ENCODE measurements at regions not wholly inside any gene's neighbourhood (a gene's known extent, or its start where the extent isn't known, plus 50 kb on each side); places are given as distances from the start of the nearest gene placed in this dataset.

DNA sequence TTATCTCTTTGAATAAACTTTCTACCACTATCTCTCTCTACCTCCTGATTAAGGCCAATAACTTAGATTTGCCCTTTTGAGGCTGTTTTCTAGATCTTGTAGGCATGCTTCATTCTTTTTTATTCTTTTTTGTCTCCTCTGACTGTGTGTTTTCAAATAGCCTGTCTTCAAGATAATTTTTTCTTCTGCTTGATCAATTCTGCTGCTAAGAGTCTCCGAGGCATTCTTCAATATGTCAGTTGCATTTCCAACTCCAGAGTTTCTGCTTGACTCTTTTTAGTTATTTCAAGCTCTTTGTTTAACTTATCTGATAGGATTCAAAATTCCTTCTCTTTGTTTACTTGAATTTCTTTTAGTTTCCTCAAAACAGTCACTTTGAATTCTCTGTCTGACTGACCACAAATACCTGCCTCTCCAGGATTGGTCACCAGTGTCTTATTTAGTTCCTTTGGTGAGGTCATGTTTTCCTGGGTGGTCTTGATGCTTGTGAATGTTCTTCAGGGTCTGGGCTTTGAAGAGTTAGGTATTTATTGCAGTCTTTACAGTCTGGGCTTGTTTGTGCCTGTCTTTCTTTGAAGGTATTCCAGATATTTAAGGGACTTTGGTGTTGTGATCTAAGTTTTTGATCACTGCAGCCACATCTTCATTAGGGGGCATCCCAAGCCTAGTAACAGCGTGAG, 197.3 kb upstream of the STK17B start:
- Histone ChIP-seq H3K4me3 (no peak overlapping the region), H3K36me3 (no peaks in the 10 kb centered on the region), H3K27me3 (no peaks in the 10 kb centered on the region), H3K9me3 (no peaks in the 10 kb centered on the region), H3K27ac (no peak overlapping the region), H3K4me1 (peaks cover 7 to 16% (median 8%) of the 10 kb centered on the region in 4 donors)
- no peak for DNase-seq
- intact Hi-C loops (cut with DNase I; ENCODE audit: low total_unique reads) (no loop called here), in situ Hi-C loops (cut with MboI; ENCODE audit: low pct_ligation_motif_present in 1 of 4, low pct_unique_long_range_greater_than_20kb in 1 of 4, low sequenced_read_pairs in 3 of 4) (no loop called here)
- 85 to 100% methylated on average over 2 of the region's 2 CpGs for WGBS, 2 donors (ENCODE audit: low coverage in 1 of 2)
- TF ChIP-seq EP300 (IDR thresholded peaks at IDR 0.05; ENCODE audit: low read depth) = no peak
- TF ChIP-seq POLR2AphosphoS5 (IDR thresholded peaks at IDR 0.05) = no peak
- TF ChIP-seq, protein P1, sequence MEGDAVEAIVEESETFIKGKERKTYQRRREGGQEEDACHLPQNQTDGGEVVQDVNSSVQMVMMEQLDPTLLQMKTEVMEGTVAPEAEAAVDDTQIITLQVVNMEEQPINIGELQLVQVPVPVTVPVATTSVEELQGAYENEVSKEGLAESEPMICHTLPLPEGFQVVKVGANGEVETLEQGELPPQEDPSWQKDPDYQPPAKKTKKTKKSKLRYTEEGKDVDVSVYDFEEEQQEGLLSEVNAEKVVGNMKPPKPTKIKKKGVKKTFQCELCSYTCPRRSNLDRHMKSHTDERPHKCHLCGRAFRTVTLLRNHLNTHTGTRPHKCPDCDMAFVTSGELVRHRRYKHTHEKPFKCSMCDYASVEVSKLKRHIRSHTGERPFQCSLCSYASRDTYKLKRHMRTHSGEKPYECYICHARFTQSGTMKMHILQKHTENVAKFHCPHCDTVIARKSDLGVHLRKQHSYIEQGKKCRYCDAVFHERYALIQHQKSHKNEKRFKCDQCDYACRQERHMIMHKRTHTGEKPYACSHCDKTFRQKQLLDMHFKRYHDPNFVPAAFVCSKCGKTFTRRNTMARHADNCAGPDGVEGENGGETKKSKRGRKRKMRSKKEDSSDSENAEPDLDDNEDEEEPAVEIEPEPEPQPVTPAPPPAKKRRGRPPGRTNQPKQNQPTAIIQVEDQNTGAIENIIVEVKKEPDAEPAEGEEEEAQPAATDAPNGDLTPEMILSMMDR (IDR thresholded peaks at IDR 0.05) = no peak
- TF ChIP-seq POLR2A (IDR thresholded peaks at IDR 0.05) = no peak

DNA sequence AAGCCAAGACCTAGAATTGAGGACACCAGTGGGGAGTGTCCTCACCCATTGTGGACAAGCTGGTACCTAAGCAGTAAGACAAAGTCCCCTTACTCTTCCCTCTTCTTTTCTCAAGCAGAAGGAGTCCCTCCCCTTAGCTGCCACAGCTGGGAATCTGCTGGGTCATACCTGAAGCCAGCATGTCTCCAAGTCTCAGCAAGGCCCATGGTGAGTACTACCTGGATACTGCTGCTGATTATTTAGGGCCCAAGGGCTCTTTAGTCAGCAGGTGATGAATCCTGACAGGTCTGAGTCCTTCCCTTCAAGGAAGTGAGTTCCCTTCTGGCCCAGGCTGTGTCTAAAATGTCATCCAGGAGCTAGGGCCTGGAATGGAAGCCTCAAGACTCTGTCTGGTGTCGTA, 198.6 kb upstream of the STK17B start:
- Histone ChIP-seq H3K27me3 (no peaks in the 10 kb centered on the region), H3K36me3 (no peaks in the 10 kb centered on the region), H3K27ac (no peak overlapping the region), H3K4me1 (peaks cover 7 to 16% (median 8%) of the 10 kb centered on the region in 4 donors), H3K9me3 (no peaks in the 10 kb centered on the region), H3K4me3 (no peak overlapping the region)
- TF ChIP-seq EP300 (IDR thresholded peaks at IDR 0.05; ENCODE audit: low read depth) (no peak), POLR2A (IDR thresholded peaks at IDR 0.05) (no peak), POLR2AphosphoS5 (IDR thresholded peaks at IDR 0.05) (no peak)
- TF ChIP-seq, protein P1 (IDR thresholded peaks at IDR 0.05) = no peak
- in situ Hi-C loops (cut with MboI; ENCODE audit: low pct_ligation_motif_present in 1 of 4, low pct_unique_long_range_greater_than_20kb in 1 of 4, low sequenced_read_pairs in 3 of 4) (no loop called here), intact Hi-C loops (cut with DNase I; ENCODE audit: low total_unique reads) (no loop called here)
- DNase-seq = no peak
- 85% methylated on average over 1 of the region's 1 CpG; no CpG with 5 or more reads in 1 of the 2 donors for WGBS, 2 donors (ENCODE audit: low coverage in 1 of 2)

DNA sequence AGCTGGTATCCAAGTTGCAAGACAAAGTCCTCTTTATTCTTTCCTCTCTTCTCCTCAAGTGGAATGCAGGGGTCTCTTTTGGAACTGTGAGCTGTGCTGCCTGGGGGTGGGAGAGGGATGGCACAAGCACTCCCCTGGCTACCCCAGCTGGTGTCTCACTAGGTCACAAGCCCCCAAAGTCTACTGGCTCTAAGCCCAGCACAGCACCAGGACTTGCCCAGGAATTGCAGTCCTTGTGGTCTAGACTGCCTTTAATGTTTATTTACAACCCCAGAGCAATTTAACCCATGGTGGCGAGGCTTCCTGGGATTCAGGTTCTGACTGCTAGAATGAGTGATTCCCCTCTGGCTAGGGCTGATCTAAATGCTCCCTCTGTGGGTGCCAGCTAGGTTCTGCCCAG, 199.0 kb upstream of the STK17B start:
- Histone ChIP-seq H3K4me3 (no peak overlapping the region), H3K27ac (no peak overlapping the region), H3K36me3 (no peaks in the 10 kb centered on the region), H3K4me1 (peaks cover 7 to 16% (median 8%) of the 10 kb centered on the region in 4 donors), H3K27me3 (no peaks in the 10 kb centered on the region), H3K9me3 (no peaks in the 10 kb centered on the region)
- intact Hi-C loops (cut with DNase I; ENCODE audit: low total_unique reads) (no loop called here), in situ Hi-C loops (cut with MboI; ENCODE audit: low pct_ligation_motif_present in 1 of 4, low pct_unique_long_range_greater_than_20kb in 1 of 4, low sequenced_read_pairs in 3 of 4) (no loop called here)
- no peak for DNase-seq
- TF ChIP-seq POLR2AphosphoS5 (IDR thresholded peaks at IDR 0.05) (no peak), EP300 (IDR thresholded peaks at IDR 0.05; ENCODE audit: low read depth) (no peak), POLR2A (IDR thresholded peaks at IDR 0.05) (no peak)
- TF ChIP-seq, protein P1 (IDR thresholded peaks at IDR 0.05) = no peak
- WGBS, 2 donors (ENCODE audit: low coverage in 1 of 2) = 73% methylated on average over 1 of the region's 1 CpG; no CpG with 5 or more reads in 1 of the 2 donors

DNA sequence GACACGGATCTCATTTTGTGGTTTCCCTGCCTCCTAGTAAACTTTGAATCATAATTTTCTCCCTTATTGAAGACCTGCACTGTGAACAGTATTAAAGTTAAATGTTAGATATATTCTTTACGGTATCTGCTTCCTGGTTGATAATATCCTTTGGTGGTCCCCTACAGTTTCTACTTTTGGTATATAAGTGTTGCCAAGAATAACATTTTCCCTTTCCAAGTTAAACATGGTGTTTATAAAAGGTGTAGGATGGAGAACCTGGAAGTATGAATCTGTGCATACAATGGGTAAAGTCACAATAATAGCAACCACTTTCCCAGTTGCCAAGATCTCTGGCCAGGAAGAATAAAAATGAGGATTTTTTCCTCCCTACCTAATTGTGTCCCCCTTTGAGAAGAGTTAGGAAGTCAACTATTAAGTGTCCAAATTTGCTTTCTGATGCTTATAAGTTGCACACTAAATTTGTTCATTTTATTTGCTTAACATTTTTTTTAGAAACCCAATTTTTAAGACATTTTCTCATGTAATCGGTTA, 201.0 kb upstream of the STK17B start:
- Histone ChIP-seq H3K9me3 (no peaks in the 10 kb centered on the region), H3K27ac (peak overlapping the region in 3 of 4 donors; percentile 47 to 50 (median 49)), H3K4me3 (no peak overlapping the region), H3K27me3 (no peaks in the 10 kb centered on the region), H3K4me1 (peaks cover 7 to 16% (median 8%) of the 10 kb centered on the region in 4 donors), H3K36me3 (no peaks in the 10 kb centered on the region)
- DNase-seq = no peak
- intact Hi-C loops (cut with DNase I; ENCODE audit: low total_unique reads) (no loop called here), in situ Hi-C loops (cut with MboI; ENCODE audit: low pct_ligation_motif_present in 1 of 4, low pct_unique_long_range_greater_than_20kb in 1 of 4, low sequenced_read_pairs in 3 of 4) (no loop called here)
- 50 to 54% methylated on average over 3 of the region's 3 CpGs for whole genome bisulfite sequencing, 2 donors (ENCODE audit: low coverage in 1 of 2)
- TF ChIP-seq POLR2A (IDR thresholded peaks at IDR 0.05) (no peak), EP300 (IDR thresholded peaks at IDR 0.05; ENCODE audit: low read depth) (no peak)
- TF ChIP-seq, protein P1 (IDR thresholded peaks at IDR 0.05) = no peak

Data from transverse colon (tissue), 4 donors.